ENCODE measurements at regions not wholly inside any gene's neighbourhood (a gene's known extent, or its start where the extent isn't known, plus 50 kb on each side); places are given as distances from the start of the nearest gene placed in this dataset.

- no peak for TF ChIP-seq CTCF (IDR thresholded peaks at IDR 0.05)
- no peak for TF ChIP-seq POLR2A (IDR thresholded peaks at IDR 0.05)
Measured at GRCh38 chr9:97773091-97773490, 76.0 kb upstream of the XPA start.
